GM21576 (cell line): ENCODE measurements at regions not wholly inside any gene's neighbourhood (a gene's known extent, or its start where the extent isn't known, plus 50 kb on each side); places are given as distances from the start of the nearest gene placed in this dataset.

Experiments
- ATAC-seq: cut with Tn5 transposase; IDR thresholded peaks from one replicate; pipeline ENCODE4 v1.9.1; 2021; ENCODE audit warnings: mild to moderate bottlenecking, moderate library complexity; ENCODE audit not compliant: unreplicated experiment

GRCh38 chr15:87591582-87591981 lies 665.0 kb downstream of the NTRK3 start:
- no peak for ATAC-seq

DNA sequence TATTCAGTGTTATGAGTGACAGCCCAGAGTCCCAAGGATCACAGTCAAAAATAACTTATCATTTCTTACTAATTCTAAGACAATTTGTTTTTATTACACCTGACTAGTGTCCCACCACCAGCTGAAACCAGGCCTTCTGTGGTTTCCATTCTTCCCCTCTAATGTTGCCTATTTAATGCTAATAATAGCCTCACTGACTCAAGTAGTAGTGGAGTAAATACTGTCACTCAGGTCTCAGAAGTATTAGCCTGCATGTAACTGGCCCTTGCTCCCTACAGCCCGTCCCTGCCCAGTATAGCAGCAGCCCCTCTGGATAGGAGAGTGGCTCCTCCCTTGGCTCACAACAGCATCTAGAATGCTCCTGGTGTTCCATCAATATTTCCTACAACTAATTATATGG lies 665.5 kb downstream of the NTRK3 start:
- ATAC-seq, result no peak

DNA sequence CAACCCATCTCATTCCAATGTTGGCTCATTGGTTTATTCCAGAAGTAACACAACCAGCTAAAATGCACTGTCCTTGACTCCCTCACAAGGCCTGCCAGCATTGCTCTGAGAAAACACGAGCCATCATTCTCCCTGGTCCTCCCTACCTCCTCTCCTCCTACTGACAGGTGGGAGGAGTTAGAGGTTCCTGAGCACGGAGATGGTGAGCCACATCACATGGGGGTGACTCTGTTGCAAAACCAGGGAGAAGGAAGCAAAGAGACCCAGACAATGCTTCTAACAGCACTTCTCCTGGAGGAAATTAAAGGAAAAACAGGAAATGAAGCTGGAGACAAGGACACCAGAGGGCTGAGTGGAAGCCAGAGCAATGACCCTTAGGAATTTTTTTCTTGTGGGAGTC lies 667.4 kb downstream of the NTRK3 start:
- no peak for ATAC-seq

DNA sequence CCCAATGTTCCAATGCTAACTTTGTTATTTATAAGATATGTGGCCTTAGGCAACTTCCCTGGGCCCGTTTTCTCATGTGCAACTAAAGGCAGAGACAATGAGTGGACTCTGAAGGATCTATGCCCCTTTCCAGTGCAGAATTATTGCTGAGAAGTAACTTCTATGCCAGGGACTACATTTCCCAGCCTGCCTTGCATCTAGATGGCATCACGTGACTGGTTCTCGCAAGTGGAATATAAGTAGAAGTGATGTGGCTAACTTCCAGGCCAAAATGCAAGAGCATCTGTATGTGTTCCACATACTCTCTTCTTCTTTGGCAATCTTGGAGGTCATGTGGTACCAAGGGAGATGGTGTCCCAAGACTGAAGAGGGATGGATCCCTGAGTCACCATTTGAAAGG lies 674.4 kb downstream of the NTRK3 start:
- no peak for ATAC-seq

DNA sequence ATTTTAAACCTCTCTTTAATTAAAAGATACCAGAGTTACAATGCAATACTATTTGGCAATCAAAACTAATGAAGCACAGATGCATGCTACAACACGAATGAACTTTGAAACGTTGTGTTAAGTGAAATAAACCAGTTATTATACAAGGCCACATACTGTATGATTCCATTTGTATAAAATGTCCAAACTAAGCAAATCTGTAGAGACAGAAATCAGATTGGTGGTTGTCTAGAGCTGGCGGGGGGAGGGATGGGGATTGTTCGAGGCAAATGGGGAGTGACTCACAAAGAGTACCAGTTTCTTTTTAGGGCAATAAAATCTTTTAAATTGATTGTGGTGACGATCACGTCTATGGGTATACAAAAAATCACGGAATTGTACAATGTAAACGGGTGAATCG lies 677.0 kb downstream of the NTRK3 start:
- ATAC-seq, result no peak

- no peak for ATAC-seq
Observed at GRCh38 chr15:87578776-87579175, 677.8 kb downstream of the NTRK3 start.

DNA sequence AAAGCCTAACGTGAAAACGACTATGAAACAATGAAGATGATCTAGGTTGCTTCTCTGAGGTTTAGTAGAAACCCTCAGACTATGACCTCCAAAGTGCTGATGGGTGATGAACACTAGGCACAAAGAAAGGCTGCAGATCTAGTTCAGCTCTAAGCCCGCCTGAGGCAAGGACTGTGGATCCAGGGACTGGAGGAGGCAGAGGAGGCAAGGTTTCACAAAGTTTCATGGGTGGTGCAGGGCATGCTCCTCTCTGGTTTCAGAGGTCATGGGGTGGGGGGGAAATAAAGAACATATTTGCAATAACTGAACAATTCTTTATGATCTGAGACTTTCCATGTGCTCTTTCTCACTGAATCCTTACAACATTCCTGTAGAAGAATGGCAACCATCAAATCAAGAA lies 679.2 kb downstream of the NTRK3 start:
- no peak for ATAC-seq

GRCh38 chr15:87576486-87577176 lies 679.9 kb downstream of the NTRK3 start:
- no peak for ATAC-seq

GRCh38 chr15:87575896-87576473 lies 680.6 kb downstream of the NTRK3 start:
- no peak for ATAC-seq

- ATAC-seq, result no peak
Observed at GRCh38 chr15:87573534-87573933, 683.0 kb downstream of the NTRK3 start.

DNA sequence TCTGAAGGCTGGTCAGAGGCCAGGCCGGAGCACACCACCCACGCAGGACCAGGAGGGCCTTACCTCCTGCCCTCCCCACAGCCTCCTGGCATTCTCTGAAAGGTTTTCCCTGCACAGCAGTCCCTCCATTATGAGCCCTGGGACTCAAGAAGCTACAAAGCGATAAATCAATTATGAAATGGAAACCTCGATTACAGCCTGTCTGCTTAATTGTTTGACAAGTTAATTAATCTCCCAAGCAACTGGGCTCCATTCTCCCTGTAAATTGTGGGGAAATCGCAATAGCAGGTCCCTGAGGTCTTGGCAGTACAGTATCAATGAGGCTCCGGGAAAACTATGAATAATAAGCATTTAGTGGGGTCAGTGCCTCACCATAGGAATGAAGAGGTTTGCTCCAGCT lies 683.5 kb downstream of the NTRK3 start:
- ATAC-seq, result no peak

DNA sequence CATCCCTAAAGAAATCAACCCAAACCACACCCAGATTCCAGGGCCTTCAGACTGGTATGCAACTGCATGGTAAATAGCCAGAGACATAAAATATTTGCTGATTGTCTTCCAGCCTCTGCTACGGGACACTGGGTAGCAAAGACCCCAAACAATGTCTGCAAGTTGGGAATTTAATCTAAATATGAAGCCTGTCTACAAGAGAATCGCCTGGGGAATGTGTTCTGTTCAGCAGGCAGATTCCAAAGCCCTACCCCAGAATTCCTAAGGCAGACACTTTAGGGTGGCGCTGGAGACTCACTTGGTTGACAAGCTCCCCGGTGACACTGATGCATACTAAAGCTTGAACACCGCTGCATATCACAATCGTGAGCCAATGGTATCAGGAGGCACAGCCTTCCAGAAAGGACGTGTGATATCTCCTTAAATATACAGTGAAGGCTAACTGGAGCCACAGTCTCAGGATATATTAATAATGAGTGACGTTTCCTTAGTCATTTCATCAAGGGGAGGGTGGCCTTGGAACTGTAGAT lies 684.1 kb downstream of the NTRK3 start:
- ATAC-seq, result no peak

GRCh38 chr15:87570206-87570605 lies 686.3 kb downstream of the NTRK3 start:
- ATAC-seq, result no peak

DNA sequence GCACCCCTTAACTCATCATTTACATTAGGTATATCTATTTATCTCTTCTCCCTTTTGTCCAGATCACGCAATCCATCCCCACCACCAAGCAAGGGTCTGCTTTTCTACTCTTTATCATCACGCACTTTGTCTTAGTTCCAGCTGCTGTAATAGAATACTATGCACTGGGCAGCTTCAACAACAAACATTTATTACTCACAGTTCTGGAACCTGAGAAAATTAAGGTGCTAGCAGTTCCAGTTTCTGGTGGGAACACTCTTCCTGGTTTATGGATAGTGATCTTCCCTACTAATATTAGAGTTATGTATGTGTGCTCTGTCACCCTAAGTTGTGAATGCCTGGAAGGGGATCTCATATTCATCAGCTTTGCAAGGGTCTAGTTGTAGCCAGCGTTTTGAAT lies 687.0 kb downstream of the NTRK3 start:
- ATAC-seq, result no peak

GRCh38 chr15:87567406-87568030 lies 689.0 kb downstream of the NTRK3 start:
- no peak for ATAC-seq

DNA sequence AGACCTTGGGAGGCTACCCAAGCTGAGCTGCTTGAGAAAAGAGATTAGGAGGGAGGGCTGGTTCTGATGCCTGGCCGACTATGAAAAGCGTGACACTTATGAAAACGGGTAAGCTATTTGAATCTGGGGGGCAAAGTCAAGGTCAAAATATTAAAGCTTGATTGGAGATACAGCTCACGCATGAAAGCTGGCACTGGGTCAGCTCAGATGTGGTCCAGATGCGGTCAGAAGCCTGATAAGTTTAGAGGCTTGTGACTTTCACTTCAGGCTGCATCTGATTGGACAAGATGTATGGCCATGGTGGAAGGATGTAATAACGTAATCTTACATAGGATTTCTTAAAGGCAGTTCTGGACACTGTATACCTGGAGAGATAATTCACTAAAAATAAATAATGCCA lies 690.3 kb downstream of the NTRK3 start:
- ATAC-seq, result no peak

- no peak for ATAC-seq
Observed at GRCh38 chr15:87564681-87565080, 691.9 kb downstream of the NTRK3 start.

DNA sequence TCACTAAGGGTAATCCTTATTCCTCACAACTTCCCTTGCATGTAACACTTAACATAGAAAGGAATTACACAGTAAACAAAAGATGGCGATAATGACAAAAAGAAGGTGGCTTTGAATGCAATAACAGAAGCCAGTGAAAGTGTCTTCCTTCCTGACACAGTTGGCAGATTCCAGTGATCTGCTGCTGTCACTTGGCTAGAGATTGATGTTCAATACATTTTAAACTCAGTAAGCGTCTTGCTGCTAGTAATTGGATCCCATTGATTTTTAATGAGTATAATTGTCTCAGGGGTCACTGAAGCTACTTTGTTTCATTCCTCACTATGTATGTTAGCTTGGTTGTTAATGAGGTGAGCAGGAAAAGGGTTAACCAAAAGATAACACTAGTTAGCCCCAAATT lies 692.7 kb downstream of the NTRK3 start:
- ATAC-seq, result no peak

GRCh38 chr15:87562203-87562602 lies 694.3 kb downstream of the NTRK3 start:
- ATAC-seq, result no peak

GRCh38 chr15:87561641-87562040 lies 694.9 kb downstream of the NTRK3 start:
- no peak for ATAC-seq

DNA sequence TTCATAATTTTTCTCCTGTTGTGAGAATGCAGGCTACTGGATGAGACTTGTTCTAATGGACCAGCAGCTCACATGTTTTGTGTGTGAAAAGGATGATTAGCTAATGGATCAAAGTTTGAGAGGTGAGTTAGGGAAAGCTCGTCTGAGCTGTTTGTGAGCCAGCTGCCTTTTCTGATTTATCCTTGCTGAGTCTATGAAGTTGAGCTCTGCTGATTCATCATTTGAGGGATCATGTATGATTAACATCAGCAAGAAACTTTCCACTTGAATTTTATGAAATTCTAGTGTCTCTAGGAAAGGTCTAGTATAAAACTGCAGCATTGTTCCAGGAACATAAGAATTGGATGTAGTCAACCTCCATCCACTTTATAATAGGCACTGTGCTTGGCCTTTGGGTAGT lies 698.7 kb downstream of the NTRK3 start:
- ATAC-seq, result no peak

DNA sequence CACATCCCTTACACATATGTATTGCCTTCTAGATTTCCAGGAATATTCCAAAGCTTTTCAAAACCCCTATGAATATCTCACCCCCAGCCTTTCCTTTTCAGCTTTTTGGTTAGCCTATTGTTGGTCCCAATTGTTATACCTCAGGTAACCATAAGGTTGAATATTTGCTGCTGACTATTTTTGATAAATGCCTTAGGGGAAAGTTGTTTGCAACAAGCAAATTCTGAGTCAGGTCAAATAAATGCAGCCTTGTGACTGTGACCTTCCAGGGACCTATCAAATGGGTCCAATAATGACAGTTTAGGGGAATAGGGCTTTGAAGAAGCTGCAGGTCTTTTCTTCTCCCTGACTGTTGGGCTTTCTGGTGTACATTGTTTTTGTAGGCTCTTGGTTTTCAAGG lies 699.7 kb downstream of the NTRK3 start:
- ATAC-seq, result no peak
